Osteoblast (primary cell): ENCODE measurements at regions not wholly inside any gene's neighbourhood (a gene's known extent, or its start where the extent isn't known, plus 50 kb on each side); places are given as distances from the start of the nearest gene placed in this dataset.

Experiments
- DNase-seq: peaks from one replicate; pipeline ENCODE4 v3.0.0; 2011; ENCODE audit warnings: low spot score, mixed read lengths; ENCODE audit not compliant: insufficient read length; ENCODE audit errors: missing footprints
- H2AFZ ChIP-seq: 2 replicates; pipeline ENCODE4 v1.6.0; 2011; ENCODE audit warnings: mild to moderate bottlenecking, low read length
- H3K27ac ChIP-seq: 2 replicates; pipeline ENCODE4 v1.5.1; 2011; ENCODE audit warnings: mild to moderate bottlenecking, low read depth, low read length, moderate library complexity
- H3K27me3 ChIP-seq: 2 replicates; pipeline ENCODE4 v1.6.0; 2012; ENCODE audit warnings: mild to moderate bottlenecking, control low read depth, inconsistent platforms, low read length, moderate library complexity; ENCODE audit not compliant: insufficient read depth
- H3K36me3 ChIP-seq: 2 replicates; pipeline ENCODE4 v1.5.1; 2011; ENCODE audit warnings: mild to moderate bottlenecking, low read length, control low read depth, moderate library complexity; ENCODE audit not compliant: insufficient read depth
- H3K4me1 ChIP-seq: 2 replicates; pipeline ENCODE4 v1.5.1; 2011; ENCODE audit warnings: mild to moderate bottlenecking, low read length, control low read depth, moderate library complexity; ENCODE audit not compliant: insufficient read depth
- H3K4me2 ChIP-seq: 2 replicates; pipeline ENCODE4 v1.6.0; 2011; ENCODE audit warnings: mild to moderate bottlenecking, low read length; ENCODE audit not compliant: insufficient read depth
- H3K4me3 ChIP-seq: fragments of 200-600 bp; sonication (generic); 3 replicates; pipeline ENCODE4 v1.5.1; 2012; ENCODE audit warnings: mild to moderate bottlenecking, low read length, inconsistent platforms; ENCODE audit not compliant: insufficient read depth
- H3K79me2 ChIP-seq: 2 replicates; pipeline ENCODE4 v1.6.0; 2012; ENCODE audit warnings: mild to moderate bottlenecking, low read length, control low read depth, inconsistent platforms; ENCODE audit not compliant: insufficient read depth
- H3K9me3 ChIP-seq: 2 replicates; pipeline ENCODE4 v1.5.1; 2011; ENCODE audit warnings: low read depth, low read length, control low read depth
- H4K20me1 ChIP-seq: 2 replicates; pipeline ENCODE4 v1.6.0; 2012; ENCODE audit warnings: mild to moderate bottlenecking, low read length, control low read depth; ENCODE audit not compliant: insufficient read depth
- CTCF ChIP-seq: IDR thresholded peaks from 2 replicates; pipeline ENCODE4 v1.5.1; 2011; ENCODE audit warnings: mild to moderate bottlenecking, low read depth, low read length, moderate library complexity; ENCODE audit errors: extremely low read depth

GRCh38 chr14:53796734-53797133 is 159.9 kb downstream of the BMP4 start:
- DNase-seq: no peak
- H3K79me2 ChIP-seq: no peaks in the 10 kb centered on the region
- H3K36me3 ChIP-seq: no peaks in the 10 kb centered on the region
- H4K20me1 ChIP-seq: no peaks in the 10 kb centered on the region
- TF ChIP-seq CTCF: no peak
- H3K27ac ChIP-seq: no peak overlapping the region
- peaks cover 17% of the 10 kb centered on the region for H3K27me3 ChIP-seq
- H3K9me3 ChIP-seq: no peaks in the 10 kb centered on the region
- H3K4me1 ChIP-seq: no peaks in the 10 kb centered on the region
- no peak overlapping the region for H2AFZ ChIP-seq
- H3K4me3 ChIP-seq: no peak overlapping the region
- H3K4me2 ChIP-seq: no peak overlapping the region

DNA sequence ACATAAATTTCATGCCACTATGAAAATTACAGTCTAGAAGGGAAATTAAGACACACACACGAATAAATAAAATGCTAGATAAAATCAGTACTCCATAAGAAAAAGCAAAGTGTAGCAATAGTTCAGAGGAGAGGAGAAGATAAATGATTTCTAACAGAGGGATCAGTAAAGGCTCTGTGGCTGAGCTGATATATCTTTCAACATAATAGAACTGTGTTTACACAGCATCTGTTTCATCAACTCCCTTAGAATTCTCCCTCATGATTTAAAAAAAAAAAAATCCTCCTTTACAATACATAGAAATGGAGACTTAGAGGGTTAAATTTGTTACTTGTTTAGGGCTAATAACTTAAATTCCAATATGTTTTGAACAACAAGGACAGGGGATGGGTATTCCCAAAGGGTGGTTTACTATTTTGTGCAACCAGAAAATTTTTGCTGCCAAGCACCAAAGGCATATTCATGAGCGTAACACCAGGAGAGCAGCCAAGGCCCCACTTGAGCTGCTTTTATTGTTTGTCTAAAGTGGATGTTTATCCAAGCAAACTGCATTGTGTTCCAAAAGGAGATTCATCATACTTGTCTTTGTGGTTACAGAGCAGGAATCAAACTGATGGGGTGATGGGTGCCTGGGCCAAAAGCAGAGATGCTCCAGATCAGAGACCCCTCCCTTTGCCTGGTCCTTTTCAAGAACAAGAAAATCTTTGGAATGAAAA is 162.7 kb downstream of the BMP4 start:
- no peaks in the 10 kb centered on the region for H3K9me3 ChIP-seq
- H3K4me1 ChIP-seq: no peaks in the 10 kb centered on the region
- H3K4me2 ChIP-seq: no peak overlapping the region
- H2AFZ ChIP-seq: no peak overlapping the region
- DNase-seq: no peak
- no peak for TF ChIP-seq CTCF
- no peak overlapping the region for H3K4me3 ChIP-seq
- H3K36me3 ChIP-seq: no peaks in the 10 kb centered on the region
- no peaks in the 10 kb centered on the region for H4K20me1 ChIP-seq
- H3K27me3 ChIP-seq: peaks cover 34% of the 10 kb centered on the region
- no peak overlapping the region for H3K27ac ChIP-seq
- no peaks in the 10 kb centered on the region for H3K79me2 ChIP-seq

DNA sequence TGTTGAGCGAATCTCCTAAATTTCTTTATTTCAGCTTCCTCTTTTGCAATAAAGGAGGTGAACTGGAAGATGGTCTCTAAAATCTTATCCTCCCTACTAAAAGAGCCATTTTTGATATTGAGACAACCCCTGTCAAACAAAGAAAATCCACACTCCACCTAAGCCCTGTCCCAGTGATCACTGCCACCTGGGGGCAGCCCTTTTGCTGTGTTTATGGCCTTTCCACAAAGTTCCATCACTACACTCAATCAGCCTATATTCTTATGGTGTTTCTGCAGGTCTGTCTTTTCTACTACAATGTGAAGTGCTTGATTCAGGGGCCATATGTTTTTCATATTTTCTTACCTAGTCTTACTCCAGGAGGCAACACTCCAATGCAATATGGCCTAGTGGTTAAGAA is 163.7 kb downstream of the BMP4 start:
- DNase-seq: no peak
- Histone ChIP-seq H3K27ac (no peak overlapping the region), H3K4me3 (no peak overlapping the region), H2AFZ (no peak overlapping the region), H3K27me3 (peaks cover 34% of the 10 kb centered on the region), H3K79me2 (no peaks in the 10 kb centered on the region), H3K36me3 (no peaks in the 10 kb centered on the region), H3K9me3 (no peaks in the 10 kb centered on the region), H3K4me1 (no peaks in the 10 kb centered on the region), H3K4me2 (no peak overlapping the region), H4K20me1 (no peaks in the 10 kb centered on the region)
- peak; percentile 13 for TF ChIP-seq CTCF

DNA sequence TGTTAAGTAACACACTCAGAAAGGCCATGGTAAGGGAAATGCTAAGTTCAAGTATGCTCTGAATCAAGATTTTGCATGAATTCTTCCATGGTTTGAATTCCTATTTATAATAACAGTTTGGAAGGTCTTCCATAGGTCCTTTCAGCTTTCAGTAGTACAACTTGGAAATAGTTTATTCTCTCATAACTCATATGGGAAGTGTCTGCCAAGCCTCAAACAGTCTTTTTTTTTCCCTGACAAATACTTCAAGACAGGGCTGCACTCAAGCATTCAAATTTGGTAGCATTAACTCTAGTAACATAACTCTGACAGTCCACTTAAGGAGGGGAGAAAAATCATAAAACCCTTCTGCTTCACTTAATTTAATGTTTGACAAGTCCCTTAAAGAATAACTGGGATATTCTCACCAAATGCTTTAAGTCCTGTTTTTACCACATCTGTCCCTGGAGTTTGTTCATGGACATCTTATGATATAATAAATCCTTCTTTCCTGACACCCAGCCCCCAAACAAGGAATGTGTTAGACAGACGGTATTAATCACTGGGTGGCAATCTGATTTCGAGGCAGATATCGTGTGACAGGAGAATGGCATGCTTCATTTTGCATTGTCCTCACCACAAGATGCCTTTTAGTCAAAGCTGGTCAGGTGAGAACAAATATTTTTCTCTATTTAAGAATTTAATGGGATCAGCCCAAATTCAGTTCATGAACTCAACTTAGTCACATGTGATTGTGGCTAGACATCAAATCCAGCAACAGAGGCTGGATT is 165.7 kb downstream of the BMP4 start:
- DNase-seq: no peak
- Histone ChIP-seq H3K4me1 (no peaks in the 10 kb centered on the region), H3K36me3 (no peaks in the 10 kb centered on the region), H3K4me2 (no peak overlapping the region), H3K27ac (no peak overlapping the region), H3K27me3 (peaks cover 30% of the 10 kb centered on the region), H3K9me3 (no peaks in the 10 kb centered on the region), H2AFZ (no peak overlapping the region), H3K79me2 (no peaks in the 10 kb centered on the region), H4K20me1 (no peaks in the 10 kb centered on the region), H3K4me3 (no peak overlapping the region)
- no peak for TF ChIP-seq CTCF
